Neural cell (in vitro differentiated cells): ENCODE measurements at regions not wholly inside any gene's neighbourhood (a gene's known extent, or its start where the extent isn't known, plus 50 kb on each side); places are given as distances from the start of the nearest gene placed in this dataset.
A peak's percentile ranks its signal among the peaks of the same experiment; 100 is the strongest.

Experiments used
- H2AFZ ChIP-seq: fragments of 200-600, 300-800 bp; sonication (generic), shearing (Covaris generic); 2 replicates; pipeline ENCODE4 v1.6.0; 2014; ENCODE audit warnings: low read depth, mild to moderate bottlenecking, antibody characterized with exemption, low read length, moderate library complexity
- H3F3A ChIP-seq: fragments of 200-600 bp; shearing (Covaris generic); 2 replicates; pipeline ENCODE4 v1.6.1; 2016; ENCODE audit warnings: mild to moderate bottlenecking, moderate library complexity, mixed read lengths, antibody characterized with exemption, low read length; ENCODE audit not compliant: insufficient read depth, poor library complexity, severe bottlenecking
- H3K27ac ChIP-seq: fragments of 200-600, 300-800 bp; sonication (generic), shearing (Covaris generic); 2 replicates; pipeline ENCODE4 v1.5.1; 2014; ENCODE audit warnings: mild to moderate bottlenecking, low read length, moderate library complexity
- H3K27me3 ChIP-seq: fragments of 300-800, 200-600 bp; sonication (generic), shearing (Covaris generic); 2 replicates; pipeline ENCODE4 v1.6.0; 2014; ENCODE audit warnings: mild to moderate bottlenecking, low read depth, low read length, moderate library complexity; ENCODE audit not compliant: insufficient read depth
- H3K36me3 ChIP-seq: fragments of 300-800, 200-600 bp; sonication (generic), shearing (Covaris generic); 2 replicates; pipeline ENCODE4 v1.5.1; 2014; ENCODE audit warnings: mild to moderate bottlenecking, antibody characterized with exemption, low read length, moderate library complexity; ENCODE audit not compliant: insufficient read depth
- H3K4me2 ChIP-seq: fragments of 300-800, 200-600 bp; sonication (generic), shearing (Covaris generic); 2 replicates; pipeline ENCODE4 v1.6.0; 2014; ENCODE audit warnings: mild to moderate bottlenecking, low read length
- H3K4me3 ChIP-seq: fragments of 300-800, 200-600 bp; sonication (generic), shearing (Covaris generic); 2 replicates; pipeline ENCODE4 v1.5.1; 2014; ENCODE audit warnings: mild to moderate bottlenecking, low read length, moderate library complexity
- H3K79me2 ChIP-seq: fragments of 200-600 bp; shearing (Covaris generic); replicated peaks from 2 replicates; pipeline ENCODE4 v1.6.0; 2014; ENCODE audit warnings: mild to moderate bottlenecking, low read length, moderate library complexity; ENCODE audit not compliant: insufficient read depth
- H3K9ac ChIP-seq: fragments of 300-800, 200-600 bp; sonication (generic), shearing (Covaris generic); 2 replicates; pipeline ENCODE4 v1.6.1; 2016; ENCODE audit warnings: mild to moderate bottlenecking, low read length, mixed read lengths
- H3K9me2 ChIP-seq: fragments of 200-600 bp; shearing (Covaris generic); 2 replicates; pipeline ENCODE4 v1.6.1; 2016; ENCODE audit warnings: mild to moderate bottlenecking, low read length, mixed read lengths; ENCODE audit not compliant: insufficient read depth
- H3K9me3 ChIP-seq: fragments of 200-600, 300-800 bp; sonication (generic), shearing (Covaris generic); 2 replicates; pipeline ENCODE4 v1.6.1; 2016; ENCODE audit warnings: mild to moderate bottlenecking, mixed run types, low read length, moderate library complexity, mixed read lengths
- H4K20me1 ChIP-seq: fragments of 200-600 bp; shearing (Covaris generic); 2 replicates; pipeline ENCODE4 v1.6.1; 2016; ENCODE audit warnings: mild to moderate bottlenecking, mixed run types; ENCODE audit not compliant: insufficient read depth
- CTCF ChIP-seq: fragments of 450-650 bp; IDR thresholded peaks from 2 replicates; pipeline ENCODE4 v1.5.1; 2014; ENCODE audit warnings: antibody characterized with exemption, mild to moderate bottlenecking, moderate library complexity; ENCODE audit not compliant: poor library complexity, severe bottlenecking
- EP300 ChIP-seq: fragments of 450-650 bp; conservative IDR thresholded peaks from 2 replicates; pipeline ENCODE4 v1.6.1; 2014; ENCODE audit warnings: antibody characterized with exemption, mild to moderate bottlenecking, moderate library complexity; ENCODE audit not compliant: poor library complexity, severe bottlenecking
- EZH2 ChIP-seq: fragments of 200-600, 300-800 bp; shearing (Covaris generic), sonication (generic); IDR thresholded peaks from 2 replicates; pipeline ENCODE4 v1.6.1; 2014; ENCODE audit warnings: antibody characterized with exemption, low read length, borderline replicate concordance, mild to moderate bottlenecking; ENCODE audit not compliant: insufficient read depth, poor library complexity, severe bottlenecking
- MXI1 ChIP-seq: fragments of 450-650 bp; conservative IDR thresholded peaks from 2 replicates; pipeline ENCODE4 v1.6.1; 2014; ENCODE audit warnings: antibody characterized with exemption, mild to moderate bottlenecking; ENCODE audit not compliant: poor library complexity, severe bottlenecking
- POLR2AphosphoS5 ChIP-seq: IDR thresholded peaks from 2 replicates; pipeline ENCODE4 v1.6.1; 2012
- RAD21 ChIP-seq: fragments of 450-650 bp; conservative IDR thresholded peaks from 2 replicates; pipeline ENCODE4 v1.6.1; 2014; ENCODE audit warnings: antibody characterized with exemption, mild to moderate bottlenecking, moderate library complexity
- SMC3 ChIP-seq: fragments of 450-650 bp; conservative IDR thresholded peaks from 2 replicates; pipeline ENCODE4 v1.6.1; 2014; ENCODE audit warnings: antibody characterized with exemption, mild to moderate bottlenecking, moderate library complexity; ENCODE audit not compliant: poor library complexity
- TAF1 ChIP-seq: IDR thresholded peaks from 2 replicates; pipeline ENCODE4 v1.6.1; 2012; ENCODE audit warnings: low read depth
- TF ChIP-seq, protein P1 (sequence below): IDR thresholded peaks from 2 replicates; pipeline ENCODE4 v1.6.1; 2012; ENCODE audit warnings: borderline replicate concordance

DNA sequence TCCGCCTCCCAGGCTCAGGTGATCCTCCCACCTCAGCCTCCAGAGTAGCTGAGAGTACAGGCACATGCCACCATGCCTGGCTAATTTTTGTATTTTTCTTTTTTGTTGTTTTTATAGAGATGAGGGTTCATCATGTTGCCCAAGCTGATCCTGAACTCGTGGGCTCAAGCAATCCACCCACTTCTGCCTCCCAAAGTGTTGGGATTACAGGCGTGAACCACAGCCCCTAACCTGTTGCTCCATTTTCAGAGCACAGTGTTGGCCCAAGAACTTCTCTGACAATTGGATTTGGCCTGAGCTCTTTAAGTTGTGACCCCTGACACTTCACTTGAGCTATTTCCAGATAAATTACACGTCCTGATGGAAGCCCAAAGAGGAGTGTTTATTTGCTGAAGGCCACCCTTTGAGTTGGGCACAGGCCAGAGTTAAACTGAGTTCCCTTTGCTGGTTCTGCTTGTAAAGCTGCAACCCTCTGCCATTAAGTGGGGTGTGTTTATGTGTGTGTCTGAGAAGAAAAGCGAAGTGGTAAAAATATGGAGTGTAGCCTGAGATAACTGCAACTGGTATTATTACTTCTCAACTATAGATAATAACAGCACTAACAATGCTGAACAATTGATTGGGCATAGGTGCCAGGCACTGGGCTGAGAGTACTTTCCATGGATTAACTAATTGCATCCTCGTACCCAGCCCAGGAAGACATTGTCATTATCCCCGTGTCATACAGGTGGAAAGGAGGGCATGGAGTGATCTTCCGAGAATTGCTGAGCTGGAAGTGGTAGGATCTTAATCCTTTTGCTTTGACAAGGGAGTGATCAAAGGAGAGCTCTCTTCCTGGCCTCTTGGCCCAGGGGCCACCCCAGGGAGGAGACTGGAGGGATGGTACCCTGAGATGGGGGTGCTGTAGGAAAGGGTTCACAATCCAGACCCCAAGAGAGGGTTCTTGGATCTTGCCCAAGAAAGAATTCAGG, 91.5 kb upstream of the PROK2 start:
- no peaks in the 10 kb centered on the region for H3K9me2 ChIP-seq
- no peaks in the 10 kb centered on the region for H4K20me1 ChIP-seq
- H3K27ac ChIP-seq, result no peak overlapping the region
- no peak overlapping the region for H2AFZ ChIP-seq
- no peaks in the 10 kb centered on the region for H3K27me3 ChIP-seq
- no peak overlapping the region for H3K4me2 ChIP-seq
- no peak overlapping the region for H3K9ac ChIP-seq
- H3F3A ChIP-seq, result no peaks in the 10 kb centered on the region
- no peaks in the 10 kb centered on the region for H3K36me3 ChIP-seq
- TF ChIP-seq MXI1 (no peak), POLR2AphosphoS5 (no peak), SMC3 (no peak), TAF1 (no peak), EZH2 (no peak), EP300 (no peak), CTCF (no peak), RAD21 (no peak)
- TF ChIP-seq, protein P1, sequence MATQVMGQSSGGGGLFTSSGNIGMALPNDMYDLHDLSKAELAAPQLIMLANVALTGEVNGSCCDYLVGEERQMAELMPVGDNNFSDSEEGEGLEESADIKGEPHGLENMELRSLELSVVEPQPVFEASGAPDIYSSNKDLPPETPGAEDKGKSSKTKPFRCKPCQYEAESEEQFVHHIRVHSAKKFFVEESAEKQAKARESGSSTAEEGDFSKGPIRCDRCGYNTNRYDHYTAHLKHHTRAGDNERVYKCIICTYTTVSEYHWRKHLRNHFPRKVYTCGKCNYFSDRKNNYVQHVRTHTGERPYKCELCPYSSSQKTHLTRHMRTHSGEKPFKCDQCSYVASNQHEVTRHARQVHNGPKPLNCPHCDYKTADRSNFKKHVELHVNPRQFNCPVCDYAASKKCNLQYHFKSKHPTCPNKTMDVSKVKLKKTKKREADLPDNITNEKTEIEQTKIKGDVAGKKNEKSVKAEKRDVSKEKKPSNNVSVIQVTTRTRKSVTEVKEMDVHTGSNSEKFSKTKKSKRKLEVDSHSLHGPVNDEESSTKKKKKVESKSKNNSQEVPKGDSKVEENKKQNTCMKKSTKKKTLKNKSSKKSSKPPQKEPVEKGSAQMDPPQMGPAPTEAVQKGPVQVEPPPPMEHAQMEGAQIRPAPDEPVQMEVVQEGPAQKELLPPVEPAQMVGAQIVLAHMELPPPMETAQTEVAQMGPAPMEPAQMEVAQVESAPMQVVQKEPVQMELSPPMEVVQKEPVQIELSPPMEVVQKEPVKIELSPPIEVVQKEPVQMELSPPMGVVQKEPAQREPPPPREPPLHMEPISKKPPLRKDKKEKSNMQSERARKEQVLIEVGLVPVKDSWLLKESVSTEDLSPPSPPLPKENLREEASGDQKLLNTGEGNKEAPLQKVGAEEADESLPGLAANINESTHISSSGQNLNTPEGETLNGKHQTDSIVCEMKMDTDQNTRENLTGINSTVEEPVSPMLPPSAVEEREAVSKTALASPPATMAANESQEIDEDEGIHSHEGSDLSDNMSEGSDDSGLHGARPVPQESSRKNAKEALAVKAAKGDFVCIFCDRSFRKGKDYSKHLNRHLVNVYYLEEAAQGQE, result no peak
- H3K79me2 ChIP-seq, result no peaks in the 10 kb centered on the region
- no peak overlapping the region for H3K4me3 ChIP-seq
- no peaks in the 10 kb centered on the region for H3K9me3 ChIP-seq

- H3K4me3 ChIP-seq, result no peak overlapping the region
- H3F3A ChIP-seq, result no peaks in the 10 kb centered on the region
- H3K9me2 ChIP-seq, result no peaks in the 10 kb centered on the region
- TF ChIP-seq CTCF (peak; percentile 94), POLR2AphosphoS5 (no peak), EZH2 (no peak), MXI1 (no peak), RAD21 (peak; percentile 92), EP300 (no peak), TAF1 (no peak), SMC3 (peak; percentile 97)
- TF ChIP-seq, protein P1, result no peak
- H2AFZ ChIP-seq, result no peak overlapping the region
- H3K4me2 ChIP-seq, result no peak overlapping the region
- H4K20me1 ChIP-seq, result no peaks in the 10 kb centered on the region
- H3K79me2 ChIP-seq, result no peaks in the 10 kb centered on the region
- H3K9me3 ChIP-seq, result no peaks in the 10 kb centered on the region
- H3K9ac ChIP-seq, result no peak overlapping the region
- no peaks in the 10 kb centered on the region for H3K27me3 ChIP-seq
- no peak overlapping the region for H3K27ac ChIP-seq
- H3K36me3 ChIP-seq, result no peaks in the 10 kb centered on the region
These were observed 90.6 kb upstream of the PROK2 start for GRCh38 chr3:71875461-71875947.
